Kidney epithelial cell (primary cell): ENCODE measurements at regions not wholly inside any gene's neighbourhood (a gene's known extent, or its start where the extent isn't known, plus 50 kb on each side); places are given as distances from the start of the nearest gene placed in this dataset.

ENCODE experiments used
- DNase-seq: peaks from one replicate; pipeline ENCODE4 v3.0.0-alpha.2; 2010; ENCODE audit warnings: low read depth
- H3K27me3 ChIP-seq: 2 replicates; pipeline ENCODE4 v1.6.0; 2011; ENCODE audit warnings: low read length; ENCODE audit not compliant: control insufficient read depth, insufficient read depth
- H3K36me3 ChIP-seq: 2 replicates; pipeline ENCODE4 v1.5.1; 2011; ENCODE audit warnings: low read length; ENCODE audit not compliant: control insufficient read depth, insufficient read depth
- H3K4me3 ChIP-seq: 2 replicates; pipeline ENCODE4 v1.5.1; 2011; ENCODE audit warnings: low read depth, mild to moderate bottlenecking, control low read depth, low read length
- TF ChIP-seq, protein P1 (sequence below): IDR thresholded peaks from 2 replicates; pipeline ENCODE4 v1.5.1; 2011; ENCODE audit warnings: mild to moderate bottlenecking, moderate library complexity, low read length, control low read depth, inconsistent platforms; ENCODE audit not compliant: insufficient read depth, poor library complexity, severe bottlenecking

DNA sequence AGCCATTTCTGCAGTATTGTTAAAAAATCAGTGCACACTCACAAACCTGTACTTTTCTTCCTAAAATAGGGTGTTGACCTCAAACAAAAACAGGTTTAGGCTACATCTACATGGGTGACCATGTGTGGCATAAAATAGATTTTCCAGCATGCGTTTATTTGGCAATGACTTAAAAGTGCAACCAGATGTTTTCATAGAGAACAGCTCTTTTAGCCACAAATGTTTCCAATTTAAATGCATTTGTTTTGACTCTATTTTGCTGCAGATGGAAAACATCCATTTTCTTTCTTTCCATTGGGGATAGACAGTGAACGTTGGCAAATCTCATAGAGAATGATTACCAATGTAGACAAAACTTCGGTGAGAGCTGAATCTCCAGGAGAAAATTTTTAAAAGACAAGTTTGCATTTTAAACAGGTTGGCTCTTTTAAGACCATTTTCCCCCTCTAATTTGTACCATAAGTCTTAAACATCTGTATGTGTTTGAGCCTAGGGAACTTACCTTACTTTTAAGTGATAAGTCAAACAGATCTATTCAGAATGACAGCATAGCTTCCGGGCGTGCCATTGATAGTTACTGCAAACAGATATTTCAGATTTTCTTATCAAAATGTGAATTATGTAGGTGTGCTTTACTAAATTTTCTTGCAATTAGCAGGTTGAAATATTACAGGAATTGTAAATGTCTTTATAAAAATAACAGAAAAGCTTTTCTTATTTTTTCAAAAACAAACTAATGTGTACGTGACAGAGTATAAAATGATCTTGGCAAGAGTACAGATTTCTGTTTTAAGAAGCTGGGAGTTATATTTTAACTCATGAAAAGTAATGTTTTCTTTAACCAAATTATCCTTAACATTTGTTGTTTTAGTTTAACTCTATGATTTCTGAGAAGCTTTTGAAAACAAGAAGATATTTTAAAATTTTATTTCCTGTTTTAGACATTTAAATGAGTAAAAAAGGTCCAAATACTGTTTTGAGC lies 144.9 kb downstream of the HGF start:
- DNase-seq = no peak
- no peaks in the 10 kb centered on the region for H3K27me3 ChIP-seq
- no peak overlapping the region for H3K4me3 ChIP-seq
- no peaks in the 10 kb centered on the region for H3K36me3 ChIP-seq
- TF ChIP-seq, protein P1, sequence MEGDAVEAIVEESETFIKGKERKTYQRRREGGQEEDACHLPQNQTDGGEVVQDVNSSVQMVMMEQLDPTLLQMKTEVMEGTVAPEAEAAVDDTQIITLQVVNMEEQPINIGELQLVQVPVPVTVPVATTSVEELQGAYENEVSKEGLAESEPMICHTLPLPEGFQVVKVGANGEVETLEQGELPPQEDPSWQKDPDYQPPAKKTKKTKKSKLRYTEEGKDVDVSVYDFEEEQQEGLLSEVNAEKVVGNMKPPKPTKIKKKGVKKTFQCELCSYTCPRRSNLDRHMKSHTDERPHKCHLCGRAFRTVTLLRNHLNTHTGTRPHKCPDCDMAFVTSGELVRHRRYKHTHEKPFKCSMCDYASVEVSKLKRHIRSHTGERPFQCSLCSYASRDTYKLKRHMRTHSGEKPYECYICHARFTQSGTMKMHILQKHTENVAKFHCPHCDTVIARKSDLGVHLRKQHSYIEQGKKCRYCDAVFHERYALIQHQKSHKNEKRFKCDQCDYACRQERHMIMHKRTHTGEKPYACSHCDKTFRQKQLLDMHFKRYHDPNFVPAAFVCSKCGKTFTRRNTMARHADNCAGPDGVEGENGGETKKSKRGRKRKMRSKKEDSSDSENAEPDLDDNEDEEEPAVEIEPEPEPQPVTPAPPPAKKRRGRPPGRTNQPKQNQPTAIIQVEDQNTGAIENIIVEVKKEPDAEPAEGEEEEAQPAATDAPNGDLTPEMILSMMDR = no peak

DNA sequence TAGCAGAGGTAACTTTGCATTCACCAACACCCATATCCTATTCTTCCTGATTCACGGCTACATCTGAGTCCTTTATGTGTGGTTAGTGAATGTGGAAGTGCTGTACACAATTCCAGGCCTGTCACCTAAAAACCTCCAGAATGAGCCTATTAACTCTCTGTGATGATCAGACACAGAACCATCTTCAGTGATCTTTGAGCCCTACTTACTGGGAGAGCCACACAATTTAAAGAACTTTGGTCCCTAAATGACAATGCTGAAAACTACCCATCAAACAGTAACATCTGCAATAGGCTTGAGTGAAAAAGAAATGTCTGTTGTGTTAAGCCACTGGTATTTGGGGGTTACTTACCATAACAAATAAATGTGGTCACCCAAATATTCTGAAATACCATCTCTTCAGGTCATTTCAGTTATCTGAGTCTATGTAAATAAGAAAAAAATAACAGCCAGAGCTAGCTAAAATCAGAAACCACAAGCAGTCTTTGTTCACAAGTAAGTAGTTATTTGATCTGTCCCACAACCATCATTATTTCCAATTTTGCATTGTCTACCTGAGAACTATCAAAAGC lies 145.7 kb downstream of the HGF start:
- TF ChIP-seq, protein P1 = no peak
- H3K36me3 ChIP-seq = no peaks in the 10 kb centered on the region
- no peak overlapping the region for H3K4me3 ChIP-seq
- no peaks in the 10 kb centered on the region for H3K27me3 ChIP-seq
- DNase-seq = no peak

DNA sequence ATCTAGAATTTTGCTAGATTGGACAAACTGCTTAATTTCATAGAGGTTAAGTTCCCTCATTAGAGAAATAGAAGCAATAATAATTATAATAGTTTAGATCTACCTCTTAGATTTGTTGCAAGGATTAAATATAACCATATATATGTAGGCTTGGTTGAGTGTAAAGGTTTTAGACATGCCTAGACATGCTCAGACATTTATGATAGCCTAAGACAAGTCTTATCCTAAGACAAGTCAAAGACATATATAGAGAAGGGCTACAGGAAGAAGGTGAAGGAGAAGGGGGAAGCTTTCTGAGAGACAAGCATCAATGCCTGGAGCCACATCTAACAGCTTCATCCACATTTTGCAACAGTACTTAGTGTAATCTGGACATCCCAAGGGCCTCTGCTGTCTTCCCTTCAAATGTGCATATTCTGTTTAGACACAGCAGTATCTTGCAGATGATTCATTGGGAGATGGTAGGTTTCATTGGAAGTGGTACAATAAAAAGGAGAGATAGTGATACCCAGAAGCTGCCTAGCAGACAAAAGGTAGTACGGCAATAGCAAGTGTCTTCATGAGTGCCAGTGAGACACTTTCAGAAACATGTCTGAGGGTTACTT lies 146.5 kb downstream of the HGF start:
- TF ChIP-seq, protein P1 = no peak
- Histone ChIP-seq H3K27me3 (no peaks in the 10 kb centered on the region), H3K36me3 (no peaks in the 10 kb centered on the region), H3K4me3 (no peak overlapping the region)
- DNase-seq = no peak

DNA sequence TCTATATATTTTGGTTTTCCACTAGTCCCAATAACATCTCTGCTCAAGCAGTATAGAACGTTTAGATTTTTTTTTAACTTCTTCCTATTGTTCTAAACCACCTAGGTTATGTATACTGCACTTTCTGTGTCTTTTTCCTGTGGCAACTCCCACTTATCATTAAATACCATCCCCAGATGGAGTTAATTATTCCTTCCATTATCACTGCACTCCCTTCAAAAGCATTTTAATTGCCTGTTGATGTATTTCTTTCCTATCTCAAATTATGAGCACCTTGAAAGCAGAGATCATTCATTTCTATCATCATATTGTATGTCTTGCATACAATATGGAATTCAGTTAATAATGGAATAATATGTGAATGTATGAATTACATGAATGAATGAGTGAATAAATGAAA lies 148.0 kb downstream of the HGF start:
- Histone ChIP-seq H3K36me3 (no peaks in the 10 kb centered on the region), H3K4me3 (no peak overlapping the region), H3K27me3 (no peaks in the 10 kb centered on the region)
- DNase-seq = no peak
- TF ChIP-seq, protein P1 = no peak

DNA sequence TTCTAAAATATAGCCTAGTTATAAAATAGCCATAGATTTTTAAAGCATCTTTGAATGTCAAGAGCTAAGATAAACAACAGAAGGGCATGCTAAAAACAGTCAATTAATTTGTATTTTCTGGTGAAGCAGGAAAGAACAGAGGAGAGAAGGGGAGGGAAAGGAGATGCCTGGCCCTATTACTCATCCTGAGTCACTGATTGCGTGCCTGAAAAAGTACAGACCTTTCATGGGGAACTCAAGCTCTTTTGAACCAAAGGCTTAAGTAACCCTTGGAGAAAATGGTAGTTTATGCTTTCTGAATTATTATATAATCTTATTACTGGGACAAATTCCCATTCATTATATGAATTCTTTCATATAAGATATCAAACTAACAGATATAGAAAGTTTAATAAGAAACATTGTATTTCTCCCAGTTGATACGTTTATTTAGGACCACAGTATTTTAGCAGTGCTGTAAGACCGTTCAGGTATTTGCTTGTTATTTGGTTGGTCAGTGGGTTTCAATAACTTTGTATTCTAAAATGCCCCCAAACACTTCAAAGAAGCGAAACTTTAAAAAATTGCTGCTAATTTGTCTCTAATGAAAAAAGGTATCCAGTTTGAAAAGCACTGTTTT lies 151.3 kb downstream of the HGF start:
- no peaks in the 10 kb centered on the region for H3K36me3 ChIP-seq
- H3K27me3 ChIP-seq = no peaks in the 10 kb centered on the region
- H3K4me3 ChIP-seq = no peak overlapping the region
- TF ChIP-seq, protein P1 = no peak
- DNase-seq = peak; percentile 74
